ENCODE measurements at regions not wholly inside any gene's neighbourhood (a gene's known extent, or its start where the extent isn't known, plus 50 kb on each side); places are given as distances from the start of the nearest gene placed in this dataset.

GRCh38 chr7:41869596-41869995, 166.7 kb upstream of the INHBA start:
- TF ChIP-seq, protein P1, sequence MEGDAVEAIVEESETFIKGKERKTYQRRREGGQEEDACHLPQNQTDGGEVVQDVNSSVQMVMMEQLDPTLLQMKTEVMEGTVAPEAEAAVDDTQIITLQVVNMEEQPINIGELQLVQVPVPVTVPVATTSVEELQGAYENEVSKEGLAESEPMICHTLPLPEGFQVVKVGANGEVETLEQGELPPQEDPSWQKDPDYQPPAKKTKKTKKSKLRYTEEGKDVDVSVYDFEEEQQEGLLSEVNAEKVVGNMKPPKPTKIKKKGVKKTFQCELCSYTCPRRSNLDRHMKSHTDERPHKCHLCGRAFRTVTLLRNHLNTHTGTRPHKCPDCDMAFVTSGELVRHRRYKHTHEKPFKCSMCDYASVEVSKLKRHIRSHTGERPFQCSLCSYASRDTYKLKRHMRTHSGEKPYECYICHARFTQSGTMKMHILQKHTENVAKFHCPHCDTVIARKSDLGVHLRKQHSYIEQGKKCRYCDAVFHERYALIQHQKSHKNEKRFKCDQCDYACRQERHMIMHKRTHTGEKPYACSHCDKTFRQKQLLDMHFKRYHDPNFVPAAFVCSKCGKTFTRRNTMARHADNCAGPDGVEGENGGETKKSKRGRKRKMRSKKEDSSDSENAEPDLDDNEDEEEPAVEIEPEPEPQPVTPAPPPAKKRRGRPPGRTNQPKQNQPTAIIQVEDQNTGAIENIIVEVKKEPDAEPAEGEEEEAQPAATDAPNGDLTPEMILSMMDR (IDR thresholded peaks at IDR 0.05) = no peak
- TF ChIP-seq POLR2A (IDR thresholded peaks at IDR 0.05) = no peak

Measured in Peyer's patch (tissue), 4 donors.